GM12864 (cell line): ENCODE measurements at regions not wholly inside any gene's neighbourhood (a gene's known extent, or its start where the extent isn't known, plus 50 kb on each side); places are given as distances from the start of the nearest gene placed in this dataset.

Experiments used
- DNase-seq: peaks from one replicate; pipeline ENCODE4 v3.0.0-alpha.2; 2011; ENCODE audit warnings: low read depth
- H3K4me3 ChIP-seq: 2 replicates; pipeline ENCODE4 v1.5.1; 2011; ENCODE audit warnings: mild to moderate bottlenecking, low read depth, low read length, control low read depth
- TF ChIP-seq, protein P1 (sequence below): IDR thresholded peaks from 2 replicates; pipeline ENCODE4 v1.5.1; 2011; ENCODE audit warnings: low read depth, mild to moderate bottlenecking, moderate library complexity, low read length, control low read depth, inconsistent platforms; ENCODE audit errors: missing control alignments

DNA sequence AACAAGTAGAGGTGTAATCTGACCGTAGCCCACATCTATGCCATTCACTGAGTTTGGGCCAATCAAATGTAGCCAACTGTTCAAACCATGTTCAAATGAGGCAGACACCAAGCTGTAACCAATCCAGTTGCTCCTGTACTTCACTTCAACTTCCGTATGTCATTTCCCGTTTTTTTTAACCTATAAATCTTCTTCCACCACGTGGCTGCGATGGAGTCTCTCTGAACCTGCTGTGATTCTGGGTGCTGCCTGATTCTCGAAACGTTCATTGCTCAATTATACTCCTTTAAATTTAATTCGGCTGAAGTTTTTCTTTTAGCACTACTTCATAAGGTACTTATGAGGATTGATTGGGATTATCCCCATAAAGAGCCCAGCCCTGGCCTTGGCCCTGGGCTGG is 179.7 kb downstream of the PIK3R1 start:
- DNase-seq, result no peak
- TF ChIP-seq, protein P1, sequence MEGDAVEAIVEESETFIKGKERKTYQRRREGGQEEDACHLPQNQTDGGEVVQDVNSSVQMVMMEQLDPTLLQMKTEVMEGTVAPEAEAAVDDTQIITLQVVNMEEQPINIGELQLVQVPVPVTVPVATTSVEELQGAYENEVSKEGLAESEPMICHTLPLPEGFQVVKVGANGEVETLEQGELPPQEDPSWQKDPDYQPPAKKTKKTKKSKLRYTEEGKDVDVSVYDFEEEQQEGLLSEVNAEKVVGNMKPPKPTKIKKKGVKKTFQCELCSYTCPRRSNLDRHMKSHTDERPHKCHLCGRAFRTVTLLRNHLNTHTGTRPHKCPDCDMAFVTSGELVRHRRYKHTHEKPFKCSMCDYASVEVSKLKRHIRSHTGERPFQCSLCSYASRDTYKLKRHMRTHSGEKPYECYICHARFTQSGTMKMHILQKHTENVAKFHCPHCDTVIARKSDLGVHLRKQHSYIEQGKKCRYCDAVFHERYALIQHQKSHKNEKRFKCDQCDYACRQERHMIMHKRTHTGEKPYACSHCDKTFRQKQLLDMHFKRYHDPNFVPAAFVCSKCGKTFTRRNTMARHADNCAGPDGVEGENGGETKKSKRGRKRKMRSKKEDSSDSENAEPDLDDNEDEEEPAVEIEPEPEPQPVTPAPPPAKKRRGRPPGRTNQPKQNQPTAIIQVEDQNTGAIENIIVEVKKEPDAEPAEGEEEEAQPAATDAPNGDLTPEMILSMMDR, result no peak
- H3K4me3 ChIP-seq, result no peak overlapping the region

DNA sequence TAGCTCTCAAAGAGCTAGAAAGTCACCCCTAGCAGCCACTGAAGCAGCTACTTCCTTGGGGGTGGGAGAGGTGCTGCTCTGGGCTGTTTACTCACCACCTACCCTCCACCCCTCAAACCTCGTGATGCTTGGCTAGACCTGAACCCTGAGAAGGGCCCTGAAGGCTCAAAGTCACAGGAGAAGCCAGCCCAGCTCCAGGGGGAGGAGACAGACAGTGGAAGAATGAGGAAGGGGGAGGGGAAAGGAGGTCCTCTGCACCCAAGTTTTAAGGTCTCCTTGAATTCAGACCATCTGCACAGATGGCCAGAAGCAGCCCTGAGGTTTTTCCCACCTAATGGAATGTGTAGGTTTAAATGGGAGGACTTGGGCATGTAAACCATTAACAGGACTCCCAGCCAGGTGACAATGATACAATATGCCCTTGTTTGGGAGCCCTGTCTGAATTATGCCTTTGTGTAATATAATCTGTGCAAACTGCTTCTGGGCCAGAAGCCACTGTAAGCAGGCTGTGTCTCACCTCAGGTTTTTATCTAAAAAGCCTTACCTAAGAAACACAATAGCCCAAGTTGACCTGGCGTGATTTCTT is 180.5 kb downstream of the PIK3R1 start:
- no peak overlapping the region for H3K4me3 ChIP-seq
- no peak for DNase-seq
- TF ChIP-seq, protein P1, result no peak

DNA sequence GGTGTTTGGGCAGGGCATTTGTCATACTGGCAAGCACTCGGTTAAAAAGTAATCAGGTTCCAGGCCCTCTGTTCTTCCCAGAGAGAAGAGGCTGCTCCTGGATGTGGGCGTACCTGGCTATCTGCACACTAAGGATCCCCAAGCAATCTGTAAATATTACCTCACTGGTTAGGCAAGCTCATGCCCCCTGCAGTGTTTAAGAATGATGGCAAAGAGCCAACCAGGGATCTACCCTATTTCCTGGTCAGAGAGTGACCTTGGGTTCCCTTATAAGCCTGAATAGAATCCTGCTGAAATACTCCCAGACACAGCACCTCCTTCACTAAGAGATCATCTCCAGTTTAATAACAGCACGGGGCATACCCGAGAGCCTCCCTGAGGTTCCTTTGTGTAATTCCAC is 181.2 kb downstream of the PIK3R1 start:
- TF ChIP-seq, protein P1, result no peak
- DNase-seq, result no peak
- H3K4me3 ChIP-seq, result no peak overlapping the region

DNA sequence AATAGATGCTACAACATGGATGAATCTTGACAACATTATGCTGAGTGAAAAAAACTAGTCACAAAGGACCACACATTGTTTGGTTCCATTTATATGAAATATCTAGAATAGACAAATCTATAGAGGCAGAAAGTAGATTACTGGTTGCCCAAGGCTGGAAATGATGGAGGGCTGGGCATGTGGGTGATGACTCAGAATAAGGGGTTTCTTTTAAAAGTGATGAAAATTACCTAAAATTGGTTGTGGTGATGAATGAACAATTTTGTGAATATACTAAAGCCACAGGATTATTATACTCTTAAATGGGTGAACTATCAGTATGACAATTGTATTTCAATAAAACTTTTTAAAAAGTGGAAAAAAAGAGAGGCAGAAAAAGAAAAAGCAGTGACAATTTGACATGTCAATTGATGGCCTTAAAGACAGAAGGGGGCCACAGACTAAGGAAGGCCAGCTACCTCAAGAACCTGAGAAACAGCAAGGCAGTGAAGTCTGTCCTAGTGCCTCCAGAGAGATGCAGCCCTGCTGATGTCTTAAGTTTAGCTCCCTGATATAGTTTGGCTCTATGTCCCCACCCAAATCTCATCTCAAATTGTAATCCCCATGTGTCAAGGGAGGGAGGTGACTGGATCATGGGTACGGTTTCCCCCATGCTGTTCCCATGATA is 182.7 kb downstream of the PIK3R1 start:
- H3K4me3 ChIP-seq, result no peak overlapping the region
- TF ChIP-seq, protein P1, result no peak
- no peak for DNase-seq

DNA sequence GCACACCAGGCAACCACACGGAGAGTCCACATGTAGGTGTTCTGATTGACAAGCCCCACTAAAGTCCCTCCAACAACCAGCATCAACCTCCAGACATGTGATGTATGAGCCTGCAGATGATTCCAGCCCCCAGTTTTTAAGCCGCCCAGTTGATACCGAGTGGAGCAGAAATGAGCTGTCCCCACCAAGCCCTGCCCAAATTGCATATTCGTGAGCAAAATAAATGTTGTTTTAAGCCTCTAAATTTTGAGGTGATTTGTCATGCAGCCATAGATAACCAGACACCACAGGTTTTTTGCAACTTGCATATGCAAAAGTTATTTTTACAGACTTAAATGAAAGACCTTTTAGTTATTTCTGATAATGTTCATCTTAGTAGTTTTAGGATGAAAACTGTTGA is 187.7 kb downstream of the PIK3R1 start:
- no peak overlapping the region for H3K4me3 ChIP-seq
- TF ChIP-seq, protein P1, result no peak
- DNase-seq, result no peak

DNA sequence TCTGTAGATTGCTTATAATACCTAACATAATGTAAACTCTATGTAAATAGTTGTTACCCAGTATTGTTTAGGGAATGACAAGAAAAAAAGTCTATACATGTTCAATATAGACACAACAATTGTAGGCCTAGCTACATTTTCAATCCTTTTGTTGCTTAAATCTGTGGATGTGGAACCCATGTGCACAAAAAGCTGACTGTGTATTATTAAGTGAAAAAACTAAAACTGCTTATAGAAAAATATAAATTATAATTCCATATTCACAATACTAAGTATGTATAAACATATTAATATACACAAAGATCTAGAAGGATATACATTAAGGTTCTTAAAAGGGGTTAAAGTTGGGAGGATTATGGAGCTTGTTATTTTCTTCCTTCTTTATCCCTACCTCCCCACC is 188.7 kb downstream of the PIK3R1 start:
- no peak overlapping the region for H3K4me3 ChIP-seq
- DNase-seq, result no peak
- TF ChIP-seq, protein P1, result no peak
